ENCODE measurements at regions not wholly inside any gene's neighbourhood (a gene's known extent, or its start where the extent isn't known, plus 50 kb on each side); places are given as distances from the start of the nearest gene placed in this dataset.
A peak's percentile ranks its signal among the peaks of the same experiment; 100 is the strongest.

- no peak for DNase-seq
These were observed 74.7 kb upstream of the CLDN14 start for GRCh38 chr21:36554411-36555157.

- DNase-seq, result no peak
These were observed 75.4 kb upstream of the CLDN14 start for GRCh38 chr21:36555199-36555800.

DNA sequence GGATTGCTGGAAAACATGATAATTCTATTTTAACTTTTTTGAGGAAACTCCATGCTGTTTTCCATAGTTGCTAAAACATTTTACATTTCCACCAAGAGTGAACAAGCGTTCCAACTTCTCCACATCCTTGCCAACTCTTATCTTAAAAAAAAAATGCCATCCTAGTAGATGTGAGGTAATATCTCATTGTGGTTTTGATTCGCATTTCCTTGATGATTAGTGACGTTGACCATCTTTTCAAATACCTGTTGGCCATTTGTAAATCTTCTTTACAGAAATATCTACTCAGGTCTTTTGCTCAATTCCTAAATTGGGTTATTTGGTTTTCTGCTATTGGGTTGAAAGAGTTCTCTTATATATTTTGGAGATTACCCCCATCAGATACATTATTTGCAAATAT, 77.4 kb upstream of the CLDN14 start:
- no peak for DNase-seq

- DNase-seq, result no peak
These were observed 81.1 kb upstream of the CLDN14 start for GRCh38 chr21:36560933-36561575.

- DNase-seq, result no peak
These were observed 83.5 kb upstream of the CLDN14 start for GRCh38 chr21:36563341-36563926.

GRCh38 chr21:36564647-36565046, 84.7 kb upstream of the CLDN14 start:
- no peak for DNase-seq

- DNase-seq, result no peak
These were observed 85.6 kb upstream of the CLDN14 start for GRCh38 chr21:36565540-36565939.

DNA sequence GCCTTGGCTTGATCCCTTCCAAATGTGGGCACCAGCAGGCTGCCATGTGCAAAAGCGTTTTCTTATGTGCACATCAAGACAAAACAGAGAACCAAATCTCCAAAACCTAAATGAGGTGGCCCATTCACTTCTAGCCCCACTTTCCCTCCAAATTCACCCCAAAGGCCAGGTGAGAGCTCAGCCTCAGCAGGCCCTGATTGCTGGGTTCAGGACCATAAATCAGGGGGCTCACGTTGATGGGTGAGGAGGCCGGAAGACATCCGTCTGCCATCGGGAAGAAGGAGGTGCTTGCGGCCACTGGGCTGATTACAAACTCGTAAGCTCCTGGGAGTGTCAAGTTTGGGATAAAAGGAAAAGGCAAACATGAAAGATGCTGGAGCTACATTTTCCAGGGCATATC, 86.7 kb upstream of the CLDN14 start:
- DNase-seq, result no peak

GRCh38 chr21:36567216-36567885, 87.4 kb upstream of the CLDN14 start:
- no peak for DNase-seq

DNA sequence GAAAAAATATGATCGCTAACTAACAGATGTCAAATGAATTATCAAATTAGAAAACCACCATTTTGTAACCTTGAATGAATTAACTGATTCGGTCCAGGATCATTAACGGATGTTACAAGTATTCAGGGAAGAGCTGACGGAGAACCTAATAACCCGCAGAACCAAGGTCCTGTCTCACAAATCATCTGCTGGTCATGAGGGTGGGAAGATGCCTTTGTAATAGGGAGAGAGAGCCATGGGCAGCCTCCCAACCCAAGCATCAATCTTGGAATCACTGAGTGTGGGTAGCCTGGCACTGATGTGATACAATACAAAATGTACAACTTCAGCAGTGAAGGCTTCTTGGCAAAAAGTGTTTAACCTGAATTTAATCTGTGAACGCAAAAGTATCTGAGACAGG, 89.6 kb upstream of the CLDN14 start:
- DNase-seq, result no peak

- DNase-seq, result no peak
These were observed 91.6 kb upstream of the CLDN14 start for GRCh38 chr21:36571556-36571955.

- no peak for DNase-seq
These were observed 92.1 kb upstream of the CLDN14 start for GRCh38 chr21:36572039-36572438.

- DNase-seq, result no peak
These were observed 95.4 kb upstream of the CLDN14 start for GRCh38 chr21:36575306-36575705.

- no peak for DNase-seq
These were observed 96.5 kb upstream of the CLDN14 start for GRCh38 chr21:36576441-36576840.

DNA sequence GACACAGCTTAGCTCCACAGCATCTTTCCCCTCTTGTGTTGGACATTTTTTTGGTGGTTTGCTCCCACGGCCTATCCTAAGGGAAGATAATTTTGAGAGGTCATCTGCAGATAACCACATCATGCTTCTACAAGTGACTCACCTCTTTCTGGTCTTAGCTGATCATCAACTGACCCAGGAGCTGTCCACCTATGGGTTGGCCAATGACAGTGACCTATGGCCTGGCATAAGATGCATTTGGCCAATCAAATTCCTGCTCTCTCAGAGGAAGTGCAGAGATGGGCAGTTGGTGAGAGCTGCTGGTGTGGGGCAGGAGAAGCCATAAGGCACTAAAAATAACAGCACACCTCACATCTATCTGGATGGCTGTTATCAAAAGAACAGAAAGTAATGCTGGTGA, 100.0 kb upstream of the CLDN14 start:
- DNase-seq, result no peak

- DNase-seq, result no peak
These were observed 102.3 kb upstream of the CLDN14 start for GRCh38 chr21:36582271-36582670.

GRCh38 chr21:36583591-36583990, 103.7 kb upstream of the CLDN14 start:
- no peak for DNase-seq

DNA sequence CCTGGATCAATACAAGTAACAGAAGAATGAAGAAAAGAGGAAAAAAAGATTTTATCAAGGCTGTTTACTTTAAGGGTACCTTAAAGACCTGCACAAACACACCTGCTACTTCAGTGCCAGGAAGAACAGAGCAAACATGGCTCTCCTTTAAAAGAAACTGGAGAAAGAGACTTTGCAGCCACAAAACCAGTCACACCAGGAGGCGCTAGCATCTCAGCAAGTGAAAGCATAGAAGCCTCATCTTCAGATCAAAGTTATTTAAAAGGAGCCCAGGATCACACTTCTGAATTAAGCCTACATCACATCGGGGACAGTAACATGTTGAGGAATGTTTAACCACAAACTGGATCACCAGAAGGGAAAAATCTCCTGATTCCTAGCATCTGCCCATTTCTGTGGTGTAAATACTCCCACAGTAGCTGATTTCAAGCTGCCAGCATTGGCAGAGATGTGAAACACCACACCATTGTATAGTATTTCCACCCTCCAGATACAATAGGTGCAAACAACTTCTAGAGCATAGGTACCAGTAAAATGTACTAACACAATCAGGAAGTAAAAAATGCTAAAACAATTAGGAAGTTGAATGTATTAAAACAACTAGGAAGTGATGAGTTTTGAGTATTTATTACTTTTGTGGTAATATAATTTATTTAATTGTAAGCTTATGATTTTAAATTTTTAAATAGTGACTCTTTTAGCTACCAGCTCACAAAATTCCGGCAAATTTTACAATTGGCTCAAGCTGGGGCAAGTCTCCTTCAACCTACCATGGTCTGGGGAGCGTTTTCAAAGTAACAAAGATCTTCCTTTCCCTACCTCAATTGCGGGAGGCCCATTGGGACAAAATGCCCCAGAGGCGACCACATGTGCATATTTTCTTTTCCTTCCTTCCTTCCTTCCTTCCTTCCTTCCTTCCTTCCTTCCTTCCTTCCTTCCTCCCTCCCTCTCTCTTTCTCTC, 105.3 kb upstream of the CLDN14 start:
- no peak for DNase-seq

- DNase-seq, result no peak
These were observed 107.5 kb upstream of the CLDN14 start for GRCh38 chr21:36587388-36587787.

DNA sequence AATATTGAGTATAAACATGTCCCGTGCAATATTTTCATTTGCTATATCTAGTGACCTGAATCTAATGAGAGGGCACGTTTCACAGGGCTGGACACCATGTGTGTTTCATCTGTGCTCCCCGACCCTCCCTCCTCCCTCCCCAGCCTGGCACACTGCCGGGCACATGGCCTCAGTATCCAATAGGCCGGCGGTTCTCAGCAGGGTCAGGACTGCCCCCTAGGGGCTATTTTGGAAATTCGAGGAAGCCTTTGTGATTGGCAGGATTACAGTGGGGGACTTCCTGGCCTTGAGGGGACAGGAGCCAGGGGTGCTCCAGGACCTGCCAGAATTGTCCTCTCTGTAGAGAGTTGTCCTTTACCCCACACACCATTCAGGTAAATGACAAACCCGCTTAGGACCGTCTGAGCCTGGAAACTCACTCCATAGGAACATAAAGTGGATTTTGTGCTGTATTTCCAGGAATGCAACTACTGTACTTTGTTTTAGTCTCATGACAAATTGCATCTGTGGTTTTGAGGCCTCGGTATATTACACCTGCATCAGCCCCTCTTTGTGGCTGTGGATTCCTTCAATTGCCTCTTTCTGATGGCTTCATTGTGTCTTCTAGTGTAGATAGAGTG, 109.5 kb upstream of the SIM2 start:
- DNase-seq, result peak; percentile 15

All from muscle of arm (tissue), 1 donor.